NCI-H146 (cell line): ENCODE measurements at regions not wholly inside any gene's neighbourhood (a gene's known extent, or its start where the extent isn't known, plus 50 kb on each side); places are given as distances from the start of the nearest gene placed in this dataset.
"Not testable (repeated sequence)": the region's sequence is repeated elsewhere in the genome, so short reads cannot be mapped to it uniquely, and the experiment has no call there.

ENCODE experiments used
- DNase-seq: peaks from one replicate; lab custom pipeline; 2025; lab: John Stamatoyannopoulos, UW

- DNase-seq: no peak
Observed at GRCh38 chr6:3921663-3922062, 72.5 kb downstream of the FAM50B start.

- DNase-seq: not testable (repeated sequence)
Observed at GRCh38 chr6:3922619-3923018, 73.4 kb downstream of the FAM50B start.

GRCh38 chr6:3925223-3926149, 76.3 kb downstream of the FAM50B start:
- not testable (repeated sequence) for DNase-seq

DNA sequence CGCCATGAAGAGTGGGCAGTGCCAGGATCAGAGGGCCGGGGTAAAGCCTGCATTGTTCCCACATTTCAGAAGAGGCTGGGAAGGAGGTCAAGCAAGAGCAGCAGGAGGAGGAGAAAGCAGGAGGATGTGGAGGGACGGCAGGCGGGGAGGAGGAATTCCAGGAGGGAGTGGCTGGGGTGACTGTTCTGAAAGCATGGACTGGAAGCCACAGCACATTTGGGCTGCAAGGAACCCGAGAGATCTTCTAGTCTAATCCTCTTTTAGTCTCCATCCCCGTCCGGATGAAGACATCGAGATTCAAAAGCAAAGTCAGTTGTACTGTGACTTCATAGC, 76.9 kb downstream of the FAM50B start:
- no peak for DNase-seq

DNA sequence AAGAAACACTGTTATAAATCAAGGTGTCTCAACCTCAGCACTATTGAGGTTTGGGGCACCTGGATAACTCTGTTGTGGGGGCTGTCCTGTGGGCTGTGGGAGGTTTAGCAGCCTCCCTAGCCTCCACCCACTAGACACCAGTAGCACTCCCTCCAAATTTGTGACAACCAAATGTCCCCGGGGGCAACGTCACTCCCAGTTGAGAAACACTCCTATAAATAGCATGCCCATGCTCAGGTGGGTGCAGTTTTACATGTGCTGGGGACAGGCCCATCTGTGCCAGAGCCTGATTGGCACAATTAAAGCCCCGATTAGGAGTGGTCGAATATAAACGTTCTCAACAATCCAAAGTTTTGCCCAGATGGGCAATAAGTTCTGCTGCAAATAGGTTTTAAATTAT, 78.9 kb downstream of the FAM50B start:
- no peak for DNase-seq

GRCh38 chr6:3929281-3929798, 80.2 kb downstream of the FAM50B start:
- DNase-seq: no peak

GRCh38 chr6:3937438-3937837, 88.3 kb downstream of the FAM50B start:
- DNase-seq: no peak

DNA sequence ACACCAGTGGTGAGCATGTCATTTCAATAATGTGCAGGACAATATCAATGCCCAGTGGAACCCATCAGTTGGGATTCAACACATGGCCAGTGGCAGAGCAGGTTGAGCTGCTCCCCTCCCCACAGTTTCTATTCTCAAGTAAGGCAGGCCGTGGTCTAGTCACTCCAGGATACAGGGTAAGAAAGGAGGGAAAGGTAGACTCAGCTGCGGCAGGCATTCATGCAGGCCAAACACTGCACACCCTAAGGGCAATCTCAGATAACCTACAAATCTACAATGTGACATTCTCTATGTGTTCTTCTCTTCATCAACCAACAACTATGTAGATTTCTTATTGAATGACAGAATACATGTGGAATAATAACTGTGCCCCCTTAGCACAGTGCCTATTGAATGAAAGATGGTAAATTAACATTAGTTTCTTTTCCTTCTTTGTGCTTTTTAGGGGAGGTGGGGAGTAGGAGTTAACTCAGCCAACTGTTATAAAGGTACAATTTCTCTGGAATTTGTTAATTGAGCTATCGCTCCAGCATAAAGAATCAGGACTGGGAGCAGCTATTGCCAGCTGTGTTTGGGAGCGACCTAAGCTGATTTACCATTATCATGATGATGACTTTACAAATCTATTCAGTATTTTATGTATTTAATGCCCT, 89.7 kb downstream of the FAM50B start:
- DNase-seq: no peak

DNA sequence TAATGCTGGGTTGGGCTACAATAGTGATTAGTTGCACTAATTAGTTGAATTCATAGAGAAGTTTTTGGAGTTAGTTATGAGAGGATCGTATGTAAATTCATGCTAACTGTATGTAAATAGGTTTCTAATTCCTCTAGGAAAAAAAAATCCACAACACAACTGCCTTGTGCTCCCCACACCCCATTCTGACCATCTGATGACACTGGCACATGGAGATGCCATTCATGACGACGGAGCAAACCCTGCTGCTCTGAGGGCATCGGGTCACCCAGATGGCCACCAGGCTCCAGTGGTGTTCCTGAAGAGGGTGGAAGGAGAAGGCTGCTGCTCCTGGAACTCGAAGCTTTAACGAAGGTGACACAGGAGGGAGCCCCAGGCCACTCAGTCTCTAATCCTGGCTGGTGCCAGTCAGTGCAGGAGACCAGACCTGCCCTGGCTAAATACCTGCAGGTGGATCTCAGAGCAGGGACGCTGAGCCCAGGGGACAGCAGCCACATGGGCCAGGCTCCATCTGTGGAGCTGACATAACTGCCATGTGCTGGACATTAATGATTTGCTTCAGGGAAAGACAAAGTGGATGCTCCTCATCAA, 90.3 kb downstream of the FAM50B start:
- DNase-seq: no peak

GRCh38 chr6:3939964-3940363, 90.8 kb downstream of the FAM50B start:
- no peak for DNase-seq

- DNase-seq: no peak
Observed at GRCh38 chr6:3940703-3941102, 91.5 kb downstream of the FAM50B start.

DNA sequence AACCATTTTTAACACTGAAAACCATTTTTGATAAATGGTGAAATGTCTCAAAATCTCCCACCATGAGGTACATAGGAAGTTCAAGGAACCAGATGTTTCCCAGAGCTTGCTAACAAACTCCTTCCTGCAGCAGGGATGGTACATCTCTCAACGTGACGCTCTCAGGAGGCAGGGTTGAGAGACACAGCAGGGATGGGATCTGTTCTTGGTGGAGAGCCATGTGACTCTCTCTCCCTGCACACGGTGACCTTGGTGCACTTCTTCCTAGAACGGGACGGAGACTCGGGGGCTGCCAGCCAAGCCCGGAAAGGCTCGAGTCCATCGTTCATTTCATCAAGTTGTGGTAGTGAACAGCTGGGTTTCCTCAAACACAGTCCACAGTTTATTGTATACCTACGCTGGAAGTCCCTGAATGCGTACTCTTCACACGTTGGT, 94.2 kb downstream of the FAM50B start:
- DNase-seq: no peak

DNA sequence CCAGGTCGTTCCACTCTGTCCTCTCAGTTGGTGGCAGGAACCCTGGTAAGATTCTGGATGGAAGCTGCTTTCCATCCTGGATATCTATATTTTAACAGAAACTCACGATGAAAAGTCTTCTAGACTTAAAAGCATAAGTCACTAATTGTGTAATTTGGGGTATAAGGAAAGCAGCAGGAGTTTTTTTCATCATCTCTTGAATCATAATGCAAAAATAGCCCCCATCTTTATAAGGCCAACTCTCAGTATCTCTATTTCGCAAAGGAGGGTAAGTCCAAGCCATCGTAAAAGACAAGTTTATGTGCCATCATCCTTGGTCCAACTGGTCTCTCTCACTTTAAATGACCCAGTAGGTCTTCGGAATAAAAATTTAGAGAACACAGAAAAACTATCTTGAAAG, 95.1 kb downstream of the FAM50B start:
- DNase-seq: no peak

DNA sequence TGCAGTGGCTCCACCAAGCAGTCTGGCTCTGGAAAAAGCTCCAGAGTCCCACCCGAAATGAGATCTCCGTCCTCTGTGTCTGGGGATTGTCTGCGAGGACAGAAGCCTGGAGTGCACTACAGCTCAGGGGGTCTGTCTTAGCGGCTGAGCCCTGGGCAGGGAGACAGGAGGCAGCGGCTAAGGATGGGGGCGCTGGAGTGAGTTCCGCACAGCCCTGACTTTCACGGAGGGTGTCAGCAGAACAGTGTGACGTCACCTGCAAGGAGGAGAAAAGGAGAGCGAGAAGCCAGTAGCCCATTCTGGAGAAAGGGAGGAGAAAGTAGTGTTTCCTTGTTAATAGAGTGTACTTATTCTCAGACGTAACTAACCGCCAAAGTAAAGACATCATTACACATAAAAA, 97.6 kb downstream of the FAM50B start:
- no peak for DNase-seq

GRCh38 chr6:3948866-3949265, 99.7 kb downstream of the FAM50B start:
- no peak for DNase-seq

GRCh38 chr6:3949521-3949920, 100.3 kb downstream of the FAM50B start:
- no peak for DNase-seq

DNA sequence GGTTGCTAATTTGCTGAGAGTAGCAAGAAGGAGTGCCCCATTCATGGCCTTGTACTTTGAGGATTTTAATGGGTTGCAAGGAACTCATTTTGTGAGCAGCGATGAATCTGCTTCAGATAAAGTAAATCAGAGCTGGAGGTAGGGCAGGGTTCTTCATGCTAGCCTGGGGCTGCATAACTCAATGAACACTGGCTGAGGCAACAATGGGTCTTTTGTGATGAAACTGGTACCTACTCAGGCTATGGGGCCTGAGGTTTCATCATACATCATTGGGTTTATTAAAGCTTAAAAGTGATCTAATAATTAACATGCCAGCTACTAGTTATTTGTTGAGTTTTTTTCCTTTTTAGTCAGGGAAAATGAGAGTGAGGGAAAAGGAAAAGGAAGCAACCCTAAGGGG, 106.9 kb downstream of the FAM50B start:
- DNase-seq: no peak

DNA sequence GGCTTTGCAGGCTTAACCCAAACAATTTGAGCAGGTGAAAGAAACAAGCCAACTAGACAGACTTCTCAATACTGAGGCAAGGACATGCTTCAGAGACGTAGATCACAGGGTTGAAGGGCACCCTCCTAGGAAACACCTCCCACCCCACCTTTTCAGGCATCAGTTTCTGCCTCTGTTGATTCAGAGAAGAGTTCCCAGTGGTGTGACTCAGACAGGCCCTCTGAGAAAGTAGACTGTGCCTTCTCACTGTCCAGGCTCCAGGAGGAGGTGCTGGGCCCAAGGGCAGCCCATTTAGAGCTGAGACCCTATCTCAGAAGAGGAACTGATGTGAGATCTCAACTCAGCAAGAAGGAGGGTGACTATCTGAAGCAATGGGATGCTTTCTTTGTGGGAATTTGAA, 108.1 kb downstream of the FAM50B start:
- DNase-seq: no peak

GRCh38 chr6:3958255-3958654, 109.1 kb downstream of the FAM50B start:
- no peak for DNase-seq

DNA sequence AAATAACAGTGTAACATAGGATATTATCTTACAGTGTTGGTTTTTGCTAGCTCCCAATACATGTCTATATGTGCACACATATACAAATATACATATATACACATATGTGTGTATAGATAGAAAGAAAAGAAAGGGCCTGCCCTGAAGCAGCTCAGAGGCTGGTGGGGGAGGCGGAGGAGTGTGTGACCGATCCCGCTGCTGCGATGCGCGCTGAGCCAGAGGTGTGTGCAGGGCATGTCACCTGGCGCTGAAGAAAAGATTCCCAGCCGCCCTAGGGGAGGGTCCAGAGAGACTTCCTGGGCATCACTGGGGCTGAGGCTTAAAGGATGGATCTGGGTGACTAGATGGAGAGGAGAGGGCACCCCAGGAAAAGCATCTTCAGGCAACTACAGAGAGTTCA, 110.2 kb downstream of the FAM50B start:
- DNase-seq: no peak

DNA sequence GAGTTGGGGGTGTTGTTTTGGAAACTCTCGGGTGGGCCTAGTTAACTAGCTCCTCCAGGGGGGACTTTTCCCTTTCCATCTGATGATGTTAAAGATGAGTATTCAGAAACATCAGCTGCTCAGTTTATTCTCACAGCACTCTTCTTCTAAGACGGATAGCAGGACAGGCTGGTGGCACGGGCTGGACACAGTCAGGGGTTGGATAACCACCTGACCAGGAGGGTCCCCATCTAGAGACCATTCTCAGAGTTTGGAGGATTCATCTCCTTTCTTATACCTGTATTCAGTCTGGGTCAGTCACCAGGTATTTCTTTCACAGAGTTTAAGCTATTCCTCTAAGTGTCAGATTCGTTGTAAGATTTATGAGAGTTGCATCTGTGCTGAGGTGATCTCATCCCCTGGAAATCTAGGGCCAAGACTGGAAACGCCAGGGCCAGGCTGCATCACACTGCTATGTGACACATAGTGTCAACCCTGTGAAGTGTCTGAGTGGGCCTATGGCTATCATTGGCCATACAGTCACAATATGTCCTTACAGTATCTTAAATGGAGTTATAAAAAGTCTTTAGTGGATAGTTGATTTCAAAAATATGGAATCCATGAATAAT, 111.7 kb downstream of the FAM50B start:
- no peak for DNase-seq

DNA sequence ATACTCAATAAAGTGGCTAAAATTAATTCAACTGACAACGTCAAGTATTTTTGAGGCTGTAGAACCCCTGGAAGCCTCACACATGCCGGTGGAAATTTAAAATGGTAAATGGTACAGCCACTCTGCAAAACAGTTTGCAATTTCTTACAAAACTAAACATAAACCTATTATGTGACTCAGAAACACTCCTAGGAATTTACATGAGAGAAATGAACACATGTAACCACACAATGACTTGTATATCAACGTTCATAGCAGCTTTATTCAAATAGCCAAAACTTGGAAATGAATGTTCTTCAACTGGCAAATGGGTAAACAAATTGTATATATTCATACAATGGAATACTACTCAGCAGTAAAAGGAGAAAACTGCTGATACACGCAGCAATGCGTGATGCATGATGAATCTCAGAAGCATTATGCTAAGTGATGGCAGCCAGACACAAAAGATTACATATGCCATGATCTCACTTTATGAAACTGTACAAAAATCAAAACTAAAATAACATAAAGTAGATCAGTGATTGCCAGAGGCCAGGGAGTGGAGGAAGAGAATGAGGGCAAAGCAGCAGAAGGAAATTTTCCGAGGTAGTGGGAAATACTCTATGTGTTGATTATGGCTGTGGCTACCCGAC, 112.5 kb downstream of the FAM50B start:
- DNase-seq: no peak
